ENCODE measurements at regions not wholly inside any gene's neighbourhood (a gene's known extent, or its start where the extent isn't known, plus 50 kb on each side); places are given as distances from the start of the nearest gene placed in this dataset.

- in situ Hi-C loops (cut with HindIII; ENCODE audit: low pct_ligation_motif_present, low pct_unique_long_range_greater_than_20kb, low sequenced_read_pairs), result no loop called here
- no peak for DNase-seq
Measured at GRCh38 chr11:95483339-95483738, 252.3 kb upstream of the SESN3 start.

GRCh38 chr11:95478003-95478402 is 247.0 kb upstream of the SESN3 start:
- DNase-seq, result no peak
- in situ Hi-C loops (cut with HindIII; ENCODE audit: low pct_ligation_motif_present, low pct_unique_long_range_greater_than_20kb, low sequenced_read_pairs), result no loop called here

- in situ Hi-C loops (cut with HindIII; ENCODE audit: low pct_ligation_motif_present, low pct_unique_long_range_greater_than_20kb, low sequenced_read_pairs), result no loop called here
Measured at GRCh38 chr11:95469258-95469657, 238.3 kb upstream of the SESN3 start.

GRCh38 chr11:95466416-95466815 is 235.4 kb upstream of the SESN3 start:
- in situ Hi-C loops (cut with HindIII; ENCODE audit: low pct_ligation_motif_present, low pct_unique_long_range_greater_than_20kb, low sequenced_read_pairs), result no loop called here
- DNase-seq, result no peak

More at GRCh38 chr11:95469258-95469657, 238.3 kb upstream of the SESN3 start:
- DNase-seq, result no peak

- in situ Hi-C loops (cut with HindIII; ENCODE audit: low pct_ligation_motif_present, low pct_unique_long_range_greater_than_20kb, low sequenced_read_pairs), result no loop called here
- DNase-seq, result no peak
Measured at GRCh38 chr11:95465887-95466286, 234.9 kb upstream of the SESN3 start.

GRCh38 chr11:95461858-95462257 is 230.9 kb upstream of the SESN3 start:
- DNase-seq, result no peak
- in situ Hi-C loops (cut with HindIII; ENCODE audit: low pct_ligation_motif_present, low pct_unique_long_range_greater_than_20kb, low sequenced_read_pairs), result no loop called here

GRCh38 chr11:95461348-95461747 is 230.3 kb upstream of the SESN3 start:
- DNase-seq, result no peak
- in situ Hi-C loops (cut with HindIII; ENCODE audit: low pct_ligation_motif_present, low pct_unique_long_range_greater_than_20kb, low sequenced_read_pairs), result no loop called here

GRCh38 chr11:95459291-95460042 is 228.5 kb upstream of the SESN3 start:
- no peak for DNase-seq
- in situ Hi-C loops (cut with HindIII; ENCODE audit: low pct_ligation_motif_present, low pct_unique_long_range_greater_than_20kb, low sequenced_read_pairs), result no loop called here

- DNase-seq, result no peak
- in situ Hi-C loops (cut with HindIII; ENCODE audit: low pct_ligation_motif_present, low pct_unique_long_range_greater_than_20kb, low sequenced_read_pairs), result no loop called here
Measured at GRCh38 chr11:95456714-95457491, 225.9 kb upstream of the SESN3 start.

- in situ Hi-C loops (cut with HindIII; ENCODE audit: low pct_ligation_motif_present, low pct_unique_long_range_greater_than_20kb, low sequenced_read_pairs), result no loop called here
- no peak for DNase-seq
Measured at GRCh38 chr11:95455228-95455970, 224.4 kb upstream of the SESN3 start.

- in situ Hi-C loops (cut with HindIII; ENCODE audit: low pct_ligation_motif_present, low pct_unique_long_range_greater_than_20kb, low sequenced_read_pairs), result no loop called here
- DNase-seq, result no peak
Measured at GRCh38 chr11:95453616-95454171, 222.7 kb upstream of the SESN3 start.

GRCh38 chr11:95451682-95452081 is 220.7 kb upstream of the SESN3 start:
- no peak for DNase-seq
- in situ Hi-C loops (cut with HindIII; ENCODE audit: low pct_ligation_motif_present, low pct_unique_long_range_greater_than_20kb, low sequenced_read_pairs), result no loop called here

- in situ Hi-C loops (cut with HindIII; ENCODE audit: low pct_ligation_motif_present, low pct_unique_long_range_greater_than_20kb, low sequenced_read_pairs), result no loop called here
- no peak for DNase-seq
Measured at GRCh38 chr11:95451261-95451660, 220.3 kb upstream of the SESN3 start.

- in situ Hi-C loops (cut with HindIII; ENCODE audit: low pct_ligation_motif_present, low pct_unique_long_range_greater_than_20kb, low sequenced_read_pairs), result no loop called here
- DNase-seq, result no peak
Measured at GRCh38 chr11:95450547-95451123, 219.6 kb upstream of the SESN3 start.

- DNase-seq, result no peak
- in situ Hi-C loops (cut with HindIII; ENCODE audit: low pct_ligation_motif_present, low pct_unique_long_range_greater_than_20kb, low sequenced_read_pairs), result no loop called here
Measured at GRCh38 chr11:95445746-95446333, 214.8 kb upstream of the SESN3 start.

- in situ Hi-C loops (cut with HindIII; ENCODE audit: low pct_ligation_motif_present, low pct_unique_long_range_greater_than_20kb, low sequenced_read_pairs), result no loop called here
- no peak for DNase-seq
Measured at GRCh38 chr11:95444309-95445241, 213.6 kb upstream of the SESN3 start.

GRCh38 chr11:95443386-95443785 is 212.4 kb upstream of the SESN3 start:
- in situ Hi-C loops (cut with HindIII; ENCODE audit: low pct_ligation_motif_present, low pct_unique_long_range_greater_than_20kb, low sequenced_read_pairs), result no loop called here
- DNase-seq, result no peak

All from ACHN (cell line).